SH-SY5Y (cell line): ENCODE measurements at regions not wholly inside any gene's neighbourhood (a gene's known extent, or its start where the extent isn't known, plus 50 kb on each side); places are given as distances from the start of the nearest gene placed in this dataset.

Experiments
- GATA2 ChIP-seq: IDR thresholded peaks from 2 replicates; pipeline ENCODE4 v1.6.1; 2011; ENCODE audit warnings: mild to moderate bottlenecking, low read depth, low read length
- GATA3 ChIP-seq: IDR thresholded peaks from 2 replicates; pipeline ENCODE4 v1.6.1; 2011; ENCODE audit warnings: low read depth, mild to moderate bottlenecking, low read length, moderate library complexity

GRCh38 chr2:217070611-217071010 is 210.7 kb upstream of the TNP1 start:
- TF ChIP-seq GATA2 (no peak), GATA3 (no peak)

GRCh38 chr2:217070043-217070430 is 210.2 kb upstream of the TNP1 start:
- TF ChIP-seq GATA2 (no peak), GATA3 (no peak)

GRCh38 chr2:217069263-217070042 is 209.6 kb upstream of the TNP1 start:
- TF ChIP-seq GATA2 (no peak), GATA3 (no peak)

- TF ChIP-seq GATA2 (no peak), GATA3 (no peak)
Observed at GRCh38 chr2:217068677-217069250, 208.9 kb upstream of the TNP1 start.

- no peak for TF ChIP-seq GATA3
- TF ChIP-seq GATA2: no peak
Observed at GRCh38 chr2:217067787-217068186, 207.9 kb upstream of the TNP1 start.

- TF ChIP-seq GATA3: no peak
- no peak for TF ChIP-seq GATA2
Observed at GRCh38 chr2:217066510-217067270, 206.8 kb upstream of the TNP1 start.

GRCh38 chr2:217065695-217066405 is 206.0 kb upstream of the TNP1 start:
- TF ChIP-seq GATA2 (no peak), GATA3 (no peak)

GRCh38 chr2:217065012-217065290 is 205.1 kb upstream of the TNP1 start:
- no peak for TF ChIP-seq GATA2
- TF ChIP-seq GATA3: no peak

GRCh38 chr2:217064234-217065011 is 204.6 kb upstream of the TNP1 start:
- TF ChIP-seq GATA2: no peak
- TF ChIP-seq GATA3: no peak

GRCh38 chr2:217063238-217063755 is 203.4 kb upstream of the TNP1 start:
- TF ChIP-seq GATA3: no peak
- TF ChIP-seq GATA2: no peak

- TF ChIP-seq GATA2: no peak
- TF ChIP-seq GATA3: no peak
Observed at GRCh38 chr2:217062768-217063167, 202.9 kb upstream of the TNP1 start.

- TF ChIP-seq GATA3: no peak
- TF ChIP-seq GATA2: no peak
Observed at GRCh38 chr2:217061916-217062505, 202.1 kb upstream of the TNP1 start.

- no peak for TF ChIP-seq GATA3
Observed at GRCh38 chr2:217060951-217061547, 201.2 kb upstream of the TNP1 start.

- no peak for TF ChIP-seq GATA3
- TF ChIP-seq GATA2: no peak
Observed at GRCh38 chr2:217060516-217060915, 200.7 kb upstream of the TNP1 start.
